Naive thymus-derived CD8-positive, alpha-beta T cell (primary cell): ENCODE measurements at regions not wholly inside any gene's neighbourhood (a gene's known extent, or its start where the extent isn't known, plus 50 kb on each side); places are given as distances from the start of the nearest gene placed in this dataset.

Experiments used
- ATAC-seq, 2 donors: fragments of 150-1000 bp; cut with Tn5 transposase in 1 of 2; sonication (Bioruptor Pico), chemical (Tn5 transposase) in 1 of 2; 1 replicate in 1 of 2; 2 replicates in 1 of 2; pipeline ENCODE4 v1.10.0; 2021; ENCODE audit warnings: mild to moderate bottlenecking in 2 of 2, moderate library complexity in 2 of 2
- POLR2A ChIA-PET: fragments of 350-600 bp; sonication (Branson Sonifier 250); formaldehyde crosslinking; loops from one replicate; lab custom pipeline; 2021; ENCODE audit warnings: antibody characterized with exemption; lab: Charles Lee
- DNase-seq, 10 donors: peaks; one replicate each; pipeline versions ENCODE4 v3.0.0 to v3.0.0-alpha.2; 2020 to 2022
- H3K27ac Mint-ChIP-seq, 10 donors: one replicate each; pipeline ENCODE4 v1.8.0; 2020 to 2022; ENCODE audit warnings: mild to moderate bottlenecking in 10 of 10, mixed read lengths in 10 of 10, moderate library complexity in 4 of 10, inconsistent platforms in 1 of 10
- H3K27me3 Mint-ChIP-seq, 5 donors: one replicate each; pipeline ENCODE4 v1.8.0; 2021 to 2022; ENCODE audit warnings: mixed read lengths in 5 of 5
- H3K36me3 Mint-ChIP-seq, 3 donors: one replicate each; pipeline ENCODE4 v1.8.0; 2020 to 2022; ENCODE audit warnings: mixed read lengths in 3 of 3, mild to moderate bottlenecking in 2 of 3, inconsistent platforms in 1 of 3
- H3K4me1 Mint-ChIP-seq, 4 donors: one replicate each; pipeline ENCODE4 v1.8.0; 2021 to 2022; ENCODE audit warnings: mixed read lengths in 4 of 4
- H3K4me3 Mint-ChIP-seq, 10 donors: one replicate each; pipeline ENCODE4 v1.8.0; 2020 to 2022; ENCODE audit warnings: mild to moderate bottlenecking in 10 of 10, mixed read lengths in 10 of 10, moderate library complexity in 6 of 10, inconsistent platforms in 1 of 10
- H3K9me3 Mint-ChIP-seq, 9 donors: one replicate each; pipeline ENCODE4 v1.8.0; 2020 to 2022; ENCODE audit warnings: mixed read lengths in 9 of 9, mild to moderate bottlenecking in 3 of 9, inconsistent platforms in 1 of 9, moderate library complexity in 1 of 9

DNA sequence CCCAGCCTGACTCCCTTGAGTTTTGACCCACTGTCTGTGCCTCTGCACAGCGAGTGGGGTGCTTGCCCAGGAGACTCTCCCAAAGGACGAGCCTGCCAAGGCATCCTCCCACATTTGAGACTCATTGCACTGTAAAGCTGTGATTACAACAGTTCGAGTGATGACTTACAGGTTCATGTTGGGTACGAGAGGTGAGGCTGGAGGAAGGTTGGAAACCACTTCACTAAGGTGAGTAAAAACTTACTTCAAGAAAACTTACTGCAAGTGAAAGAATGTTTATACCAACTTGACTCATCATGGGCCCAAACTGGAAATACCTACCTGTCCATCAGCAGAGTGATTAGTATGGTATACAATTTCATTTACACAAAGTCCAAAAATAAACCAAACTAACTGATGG is 360.1 kb upstream of the CDH11 start:
- no peaks in the 10 kb centered on the region for H3K4me1 Mint-ChIP-seq
- no peak for ATAC-seq

DNA sequence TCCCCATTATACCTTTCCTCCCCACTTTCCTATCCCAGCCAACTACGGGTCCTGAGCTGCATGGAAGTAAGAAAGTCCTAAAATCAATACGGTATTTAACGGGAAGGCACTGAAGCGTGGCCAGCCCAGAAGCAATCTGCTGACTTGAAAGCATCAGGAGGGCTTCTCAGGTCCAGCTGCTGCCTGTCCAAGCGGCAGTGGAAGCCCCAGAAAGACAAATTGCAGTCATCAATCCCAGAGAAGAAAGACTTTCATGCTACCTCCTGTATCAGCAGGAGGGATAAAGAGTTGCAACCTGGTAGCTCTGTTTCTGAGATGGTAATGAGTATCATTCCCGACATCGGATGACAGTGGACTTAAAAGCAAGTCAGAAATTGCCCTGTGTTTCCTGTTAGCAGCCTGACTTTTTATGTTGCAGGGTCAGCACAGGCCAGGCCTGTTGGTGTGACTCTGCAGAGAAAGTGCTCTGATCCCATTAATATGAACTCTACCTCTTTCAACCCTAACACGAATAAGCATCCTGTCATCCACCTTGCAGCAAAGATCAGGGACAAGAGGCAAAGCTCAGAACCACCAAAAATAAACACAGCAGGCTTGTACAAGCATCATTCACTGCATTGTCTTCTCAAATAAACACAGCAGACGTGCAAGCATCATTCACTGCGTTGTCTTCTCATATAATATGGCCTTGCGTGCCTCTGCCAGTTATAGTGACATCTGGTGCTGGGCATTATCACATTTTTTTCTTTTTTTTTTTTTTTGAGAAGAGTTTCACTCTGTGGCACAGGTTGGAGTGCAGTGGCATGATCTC is 358.6 kb upstream of the CDH11 start:
- no peak overlapping the region for H3K4me3 Mint-ChIP-seq
- H3K4me1 Mint-ChIP-seq: no peaks in the 10 kb centered on the region
- H3K27ac Mint-ChIP-seq: peak overlapping the region in 1 of 10 donors; percentile 60
- POLR2A ChIA-PET: no interaction called here
- no peaks in the 10 kb centered on the region for H3K36me3 Mint-ChIP-seq
- no peak for DNase-seq
- no peaks in the 10 kb centered on the region for H3K27me3 Mint-ChIP-seq
- peaks cover 0 to 14% (median 5%) of the 10 kb centered on the region in 9 donors for H3K9me3 Mint-ChIP-seq
- ATAC-seq: no peak

More for the DNA sequence above, 360.1 kb upstream of the CDH11 start:
- peaks cover 0 to 14% (median 5%) of the 10 kb centered on the region in 9 donors for H3K9me3 Mint-ChIP-seq
- H3K36me3 Mint-ChIP-seq: no peaks in the 10 kb centered on the region
- H3K27ac Mint-ChIP-seq: no peak overlapping the region
- POLR2A ChIA-PET: no interaction called here
- H3K27me3 Mint-ChIP-seq: no peaks in the 10 kb centered on the region
- no peak for DNase-seq
- H3K4me3 Mint-ChIP-seq: no peak overlapping the region

DNA sequence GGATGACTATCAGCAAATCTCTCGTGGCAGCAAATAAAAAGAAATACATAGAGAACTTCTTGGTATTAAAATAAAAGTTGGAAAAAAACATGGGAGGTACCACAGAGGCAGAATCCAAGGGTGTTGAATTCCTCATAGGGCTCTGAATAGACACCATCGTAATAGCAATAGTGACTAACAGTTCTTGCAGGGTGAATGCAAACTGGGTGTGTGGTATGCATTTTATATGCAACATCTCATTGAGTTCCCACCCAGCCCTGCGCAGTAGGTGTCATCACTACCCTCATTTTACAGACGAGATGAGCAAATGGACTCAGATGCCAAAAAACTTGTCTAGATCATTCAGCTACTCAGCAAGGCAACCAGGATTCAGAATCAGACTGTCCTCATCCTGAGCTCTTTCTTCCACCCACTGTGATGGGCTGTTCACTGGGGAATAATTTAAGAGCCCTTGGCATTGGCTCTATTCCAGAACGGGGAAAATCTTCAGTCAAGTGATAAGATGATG is 354.6 kb upstream of the CDH11 start:
- H3K36me3 Mint-ChIP-seq: peaks cover 0 to 5% (median 0%) of the 10 kb centered on the region in 3 donors
- POLR2A ChIA-PET: no interaction called here

DNA sequence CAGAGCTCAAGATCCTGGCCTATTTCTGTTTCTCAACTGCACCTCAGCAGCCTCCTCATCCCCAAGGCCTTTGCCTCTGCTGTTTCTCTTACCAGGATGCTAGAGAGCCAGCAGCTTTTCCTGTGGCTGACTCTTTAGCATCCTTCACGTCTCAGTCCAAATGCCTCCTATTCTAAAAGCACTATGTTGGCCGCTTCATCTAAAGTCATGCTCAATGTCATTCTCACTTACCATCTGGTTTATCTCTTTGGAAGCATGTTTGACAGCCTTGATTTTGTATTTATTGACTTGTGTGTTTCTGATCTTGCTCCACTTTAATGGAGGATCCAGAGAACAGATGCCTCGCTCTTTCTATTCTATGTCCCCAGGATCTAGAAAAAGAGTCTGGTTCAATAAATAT is 351.8 kb upstream of the CDH11 start:
- no peak for ATAC-seq
- peaks cover 0 to 3% (median 0%) of the 10 kb centered on the region in 5 donors for H3K27me3 Mint-ChIP-seq

More for the DNA sequence above, 354.6 kb upstream of the CDH11 start:
- H3K4me3 Mint-ChIP-seq: no peak overlapping the region
- H3K9me3 Mint-ChIP-seq: peaks cover 0 to 12% (median 6%) of the 10 kb centered on the region in 9 donors
- H3K4me1 Mint-ChIP-seq: no peaks in the 10 kb centered on the region
- DNase-seq (no peak), ATAC-seq (no peak)
- no peaks in the 10 kb centered on the region for H3K27me3 Mint-ChIP-seq
- no peak overlapping the region for H3K27ac Mint-ChIP-seq

DNA sequence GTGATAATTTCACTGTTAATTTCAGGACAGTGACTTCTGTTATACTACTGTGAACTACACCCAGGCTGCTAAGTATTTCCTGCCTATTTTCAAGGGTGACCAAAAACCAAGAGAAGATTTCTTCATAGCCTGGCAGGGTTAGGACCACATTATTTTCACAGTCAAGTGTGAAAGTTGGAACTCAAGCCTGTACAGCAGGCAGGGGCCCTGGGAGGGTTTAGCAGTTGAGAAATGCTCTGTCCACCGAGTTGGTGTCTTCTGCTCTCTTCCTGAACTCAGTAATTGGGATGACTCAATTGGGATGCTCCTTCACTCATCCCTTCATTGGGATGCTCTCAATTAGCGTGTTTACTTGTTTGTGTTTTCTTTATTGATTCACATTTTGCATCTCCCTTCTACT is 347.3 kb upstream of the CDH11 start:
- DNase-seq: no peak
- Mint-ChIP-seq H3K4me1 (no peaks in the 10 kb centered on the region), H3K27me3 (peaks cover 0 to 3% (median 0%) of the 10 kb centered on the region in 5 donors), H3K9me3 (peaks cover 1 to 20% (median 5%) of the 10 kb centered on the region in 9 donors), H3K27ac (no peak overlapping the region), H3K36me3 (peaks cover 0 to 5% (median 0%) of the 10 kb centered on the region in 3 donors), H3K4me3 (no peak overlapping the region)
- ATAC-seq: no peak
- POLR2A ChIA-PET: no interaction called here

More for the DNA sequence above, 351.8 kb upstream of the CDH11 start:
- Mint-ChIP-seq H3K4me1 (no peaks in the 10 kb centered on the region), H3K4me3 (no peak overlapping the region), H3K9me3 (peaks cover 0 to 18% (median 5%) of the 10 kb centered on the region in 9 donors), H3K27ac (no peak overlapping the region), H3K36me3 (peaks cover 0 to 5% (median 0%) of the 10 kb centered on the region in 3 donors)
- no peak for DNase-seq
- POLR2A ChIA-PET: no interaction called here

DNA sequence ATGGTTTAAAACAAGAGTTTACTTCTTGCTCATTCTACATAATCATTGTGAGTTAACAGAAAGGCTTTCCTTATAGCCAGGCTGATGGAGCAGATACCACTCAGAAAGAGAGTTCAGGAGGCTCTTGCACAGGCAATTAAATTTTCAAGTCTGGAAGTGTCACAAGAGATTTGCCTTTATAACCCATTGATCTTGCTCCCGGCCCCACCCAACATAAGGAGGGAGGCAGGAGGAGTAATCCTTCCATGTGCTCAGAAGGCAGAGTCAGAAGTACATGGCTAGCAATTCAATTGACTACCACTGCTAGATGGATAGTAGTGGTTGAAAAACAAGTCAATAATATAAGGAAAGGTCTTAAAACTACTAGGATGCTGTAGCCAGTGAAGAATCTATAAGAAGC is 346.3 kb upstream of the CDH11 start:
- H3K27me3 Mint-ChIP-seq: peaks cover 0 to 3% (median 0%) of the 10 kb centered on the region in 5 donors
- no peak overlapping the region for H3K4me3 Mint-ChIP-seq
- H3K4me1 Mint-ChIP-seq: no peaks in the 10 kb centered on the region
- no peaks in the 10 kb centered on the region for H3K36me3 Mint-ChIP-seq
- ATAC-seq (no peak), DNase-seq (no peak)
- no peak overlapping the region for H3K27ac Mint-ChIP-seq
- POLR2A ChIA-PET: no interaction called here
- H3K9me3 Mint-ChIP-seq: peaks cover 0 to 23% (median 5%) of the 10 kb centered on the region in 9 donors

DNA sequence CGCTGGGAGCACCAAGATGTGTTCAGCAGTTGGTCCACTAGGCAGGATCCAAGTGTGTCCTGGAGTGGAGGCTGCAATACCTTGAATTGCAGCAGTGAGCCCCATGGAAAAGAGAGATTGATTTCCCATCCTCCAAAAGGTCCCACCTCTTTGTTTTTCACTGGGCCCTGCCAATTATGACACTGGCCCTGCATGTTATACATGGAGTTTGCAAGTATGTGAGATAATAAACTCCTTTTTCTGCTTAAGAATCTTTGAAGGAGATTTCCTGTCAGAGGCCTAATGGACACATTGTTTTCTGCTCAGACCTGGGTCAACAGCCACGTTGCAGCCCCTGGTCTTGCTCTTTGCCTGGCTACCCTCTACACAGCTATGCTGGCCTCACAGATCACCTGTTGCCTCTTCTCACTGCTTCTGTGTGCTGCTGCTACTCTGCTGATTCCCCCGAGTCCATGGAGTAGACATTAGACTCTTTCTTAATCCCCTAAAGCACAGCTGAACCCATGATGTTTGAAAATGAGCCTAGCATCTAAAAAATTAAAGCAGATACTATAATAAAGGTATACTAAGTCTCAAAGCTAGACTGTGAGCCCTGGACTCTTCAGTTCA is 341.9 kb upstream of the CDH11 start:
- H3K36me3 Mint-ChIP-seq: no peaks in the 10 kb centered on the region
- peaks cover 0 to 5% (median 0%) of the 10 kb centered on the region in 5 donors for H3K27me3 Mint-ChIP-seq
- H3K27ac Mint-ChIP-seq: no peak overlapping the region
- H3K4me3 Mint-ChIP-seq: no peak overlapping the region
- ATAC-seq (no peak), DNase-seq (no peak)
- H3K9me3 Mint-ChIP-seq: peaks cover 2 to 31% (median 8%) of the 10 kb centered on the region in 9 donors
- POLR2A ChIA-PET: no interaction called here
- H3K4me1 Mint-ChIP-seq: no peaks in the 10 kb centered on the region

DNA sequence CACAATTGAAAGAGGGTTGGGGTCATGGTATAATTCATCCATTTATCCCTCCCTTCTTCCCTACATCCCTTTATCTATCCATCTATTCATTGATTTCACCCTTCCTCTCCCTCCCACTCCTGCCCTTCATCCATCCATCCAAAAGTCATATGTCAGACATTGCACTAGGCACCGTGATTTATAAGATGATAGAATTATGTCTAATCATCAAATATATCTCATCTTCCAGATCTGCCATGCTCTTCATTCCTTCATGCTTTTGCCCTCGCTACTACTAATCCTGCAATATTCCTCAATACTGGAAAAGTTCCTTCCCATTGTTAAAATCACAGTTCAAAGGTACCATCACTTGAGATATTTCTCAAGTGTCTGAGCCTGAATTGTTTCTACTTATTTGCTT is 335.2 kb upstream of the CDH11 start:
- Mint-ChIP-seq H3K9me3 (peaks cover 0 to 45% (median 5%) of the 10 kb centered on the region in 9 donors), H3K4me3 (no peak overlapping the region), H3K27ac (no peak overlapping the region), H3K4me1 (no peaks in the 10 kb centered on the region), H3K27me3 (peaks cover 0 to 5% (median 0%) of the 10 kb centered on the region in 5 donors), H3K36me3 (no peaks in the 10 kb centered on the region)
- DNase-seq: no peak
- POLR2A ChIA-PET: no interaction called here
- ATAC-seq: no peak

DNA sequence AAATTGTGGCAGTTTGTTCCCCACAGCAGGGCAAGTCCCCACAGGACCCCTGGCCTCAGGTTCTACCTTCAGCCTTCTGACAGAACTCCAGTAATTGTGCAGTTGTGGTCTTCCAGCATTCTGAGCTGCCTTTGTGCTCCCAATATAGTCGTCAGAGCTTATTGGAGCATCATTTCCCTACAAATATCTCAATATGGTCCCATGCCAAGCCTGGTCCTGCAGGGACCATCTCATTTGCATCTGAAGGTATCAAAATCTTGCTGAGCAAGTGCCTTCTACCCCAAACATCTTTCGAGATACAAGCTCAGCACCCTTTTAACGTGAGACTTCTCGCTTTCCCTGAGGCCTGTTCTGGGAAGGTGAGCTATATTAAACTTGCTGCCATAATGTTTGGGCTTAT is 333.9 kb upstream of the CDH11 start:
- DNase-seq (no peak), ATAC-seq (no peak)
- peaks cover 0 to 45% (median 7%) of the 10 kb centered on the region in 9 donors for H3K9me3 Mint-ChIP-seq
- no peak overlapping the region for H3K27ac Mint-ChIP-seq
- POLR2A ChIA-PET: no interaction called here
- H3K36me3 Mint-ChIP-seq: no peaks in the 10 kb centered on the region
- H3K4me3 Mint-ChIP-seq: no peak overlapping the region
- H3K4me1 Mint-ChIP-seq: no peaks in the 10 kb centered on the region
- H3K27me3 Mint-ChIP-seq: peaks cover 0 to 5% (median 0%) of the 10 kb centered on the region in 5 donors

DNA sequence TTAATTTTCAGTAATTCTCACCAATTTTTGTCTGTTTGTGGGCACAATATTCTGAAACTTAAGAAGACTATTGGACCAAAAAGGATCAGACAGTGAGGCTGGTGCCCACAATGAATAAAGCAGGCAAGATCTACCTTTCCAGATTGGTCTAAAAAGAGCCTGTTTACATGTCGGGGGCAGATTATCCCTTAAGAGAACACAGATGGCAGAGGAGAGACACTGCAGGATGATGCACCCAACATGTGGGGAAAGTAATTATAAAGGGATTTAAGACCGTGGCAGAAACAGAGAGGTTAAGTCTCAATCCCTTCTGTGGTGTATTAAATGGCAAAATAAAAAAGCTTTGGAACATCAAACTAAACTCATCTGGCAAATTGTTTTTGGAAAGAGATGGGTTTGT is 331.8 kb upstream of the CDH11 start:
- H3K27me3 Mint-ChIP-seq: peaks cover 0 to 5% (median 0%) of the 10 kb centered on the region in 5 donors
- ATAC-seq (no peak), DNase-seq (no peak)
- H3K4me1 Mint-ChIP-seq: no peaks in the 10 kb centered on the region
- H3K27ac Mint-ChIP-seq: no peak overlapping the region
- H3K4me3 Mint-ChIP-seq: no peak overlapping the region
- no peaks in the 10 kb centered on the region for H3K36me3 Mint-ChIP-seq
- POLR2A ChIA-PET: no interaction called here
- peaks cover 3 to 44% (median 8%) of the 10 kb centered on the region in 9 donors for H3K9me3 Mint-ChIP-seq

DNA sequence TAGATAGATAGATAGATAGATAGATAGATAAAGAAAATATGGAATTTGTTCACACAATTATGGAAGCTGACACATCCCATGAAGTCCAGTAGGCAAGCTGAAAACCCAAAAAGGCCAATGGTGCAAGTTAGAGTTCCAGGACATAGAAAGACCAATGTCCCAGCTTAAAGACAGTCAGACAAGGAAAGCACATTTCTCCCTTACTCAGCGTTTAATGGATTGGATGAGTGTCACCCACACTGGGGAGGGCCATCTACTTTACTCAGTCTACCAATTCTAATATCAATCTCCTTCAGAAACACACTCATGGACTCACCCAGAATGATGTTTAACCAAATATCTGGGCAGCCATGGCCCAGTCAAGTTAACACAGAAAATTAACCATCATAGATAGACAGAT is 327.7 kb upstream of the CDH11 start:
- DNase-seq: no peak

DNA sequence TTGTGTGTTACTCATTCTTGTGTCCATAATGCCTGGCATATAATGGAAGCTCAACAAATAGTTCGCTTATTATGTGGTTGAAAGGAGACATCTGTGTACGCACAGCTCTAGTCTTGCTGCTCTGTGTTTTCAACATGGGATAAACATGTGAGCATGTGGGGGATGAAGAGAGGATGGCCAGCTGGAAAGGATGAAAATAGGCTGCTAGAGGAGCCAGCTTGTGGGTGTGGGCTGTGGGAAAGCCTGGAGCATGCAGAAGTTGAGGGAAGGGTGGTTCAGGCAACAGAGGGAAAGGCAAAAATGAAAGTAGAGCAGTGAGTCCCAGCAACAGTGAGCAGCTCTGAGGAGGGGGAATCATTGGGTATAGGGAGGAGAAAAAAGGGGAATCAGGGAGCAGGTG is 324.6 kb upstream of the CDH11 start:
- peaks cover 0 to 5% (median 2%) of the 10 kb centered on the region in 5 donors for H3K27me3 Mint-ChIP-seq
- POLR2A ChIA-PET: no interaction called here
- H3K27ac Mint-ChIP-seq: no peak overlapping the region
- ATAC-seq (no peak), DNase-seq (no peak)
- H3K9me3 Mint-ChIP-seq: peaks cover 0 to 42% (median 13%) of the 10 kb centered on the region in 9 donors
- no peaks in the 10 kb centered on the region for H3K4me1 Mint-ChIP-seq
- H3K36me3 Mint-ChIP-seq: no peaks in the 10 kb centered on the region
- no peak overlapping the region for H3K4me3 Mint-ChIP-seq

More for the DNA sequence above, 327.7 kb upstream of the CDH11 start:
- POLR2A ChIA-PET: no interaction called here
- Mint-ChIP-seq H3K4me1 (no peaks in the 10 kb centered on the region), H3K36me3 (no peaks in the 10 kb centered on the region), H3K4me3 (no peak overlapping the region), H3K9me3 (peaks cover 9 to 47% (median 14%) of the 10 kb centered on the region in 9 donors), H3K27ac (no peak overlapping the region), H3K27me3 (peaks cover 0 to 9% (median 2%) of the 10 kb centered on the region in 5 donors)
- ATAC-seq: no peak
